ENCODE measurements at regions not wholly inside any gene's neighbourhood (a gene's known extent, or its start where the extent isn't known, plus 50 kb on each side); places are given as distances from the start of the nearest gene placed in this dataset.

GRCh38 chr16:73311857-73312723 lies 264.2 kb upstream of the ZFHX3 start:
- no peak for TF ChIP-seq FOXJ3 (CRISPR knock-in tag; IDR thresholded peaks at IDR 0.05)
- no peak for TF ChIP-seq CTCF (IDR thresholded peaks at IDR 0.05)
- no peak for TF ChIP-seq REST (IDR thresholded peaks at IDR 0.05; ENCODE audit: low read depth, low read length)
- TF ChIP-seq TAF1 (IDR thresholded peaks at IDR 0.05; ENCODE audit: borderline replicate concordance, low read depth, low read length) = no peak
- no peak for TF ChIP-seq EZH2phosphoT487 (IDR thresholded peaks at IDR 0.05; ENCODE audit: borderline replicate concordance, low read depth)
- TF ChIP-seq RAD21 (IDR thresholded peaks at IDR 0.05; ENCODE audit: low read length) = no peak
- no peak for TF ChIP-seq POLR2AphosphoS5 (IDR thresholded peaks at IDR 0.05; ENCODE audit: low read depth, low read length)
- no peak for TF ChIP-seq USF2 (IDR thresholded peaks at IDR 0.05; ENCODE audit: borderline replicate concordance, low read depth, low read length)

Data from SK-N-SH (cell line).